ENCODE measurements at regions not wholly inside any gene's neighbourhood (a gene's known extent, or its start where the extent isn't known, plus 50 kb on each side); places are given as distances from the start of the nearest gene placed in this dataset.

DNA sequence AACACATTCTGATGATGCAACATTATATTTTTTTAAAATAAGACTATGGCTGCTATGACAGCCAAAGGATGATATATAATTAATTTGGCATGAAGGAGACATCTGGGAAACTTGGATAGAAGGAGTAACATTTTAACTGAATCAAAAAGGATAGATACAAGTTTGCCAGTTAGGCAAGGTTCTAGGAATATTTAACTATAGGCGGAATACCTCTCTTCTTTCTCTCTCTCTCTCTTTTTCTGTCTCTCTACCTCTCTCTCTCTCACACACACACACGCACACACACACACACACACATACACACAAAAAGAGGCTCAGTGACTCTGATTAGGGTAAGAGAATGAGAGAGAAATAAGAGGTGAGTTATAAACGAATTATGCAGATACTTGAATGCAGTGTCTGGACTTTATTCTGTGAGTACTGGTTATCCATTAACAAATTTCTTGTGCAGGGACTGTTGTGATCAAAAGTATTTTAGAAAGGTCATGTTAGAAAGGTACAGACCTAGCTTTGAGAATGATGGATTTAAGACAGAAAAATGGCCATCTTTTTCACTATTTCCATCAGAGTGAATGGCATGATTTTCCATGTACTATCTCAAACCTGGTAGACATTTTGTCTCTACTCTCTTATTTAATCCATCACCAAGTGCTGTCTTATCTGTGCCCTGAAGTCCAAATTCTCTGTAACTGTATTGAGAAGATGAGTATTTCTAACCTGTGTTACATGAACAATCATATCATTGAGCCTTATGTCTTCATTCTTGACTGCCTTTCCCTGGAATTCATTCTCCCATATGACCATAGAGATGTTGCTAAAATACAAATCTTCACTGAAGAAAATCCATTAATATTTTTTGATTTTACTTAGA lies 1106.9 kb upstream of the ADGRL4 start:
- Mint-ChIP-seq H3K36me3 (ENCODE audit: low read depth) (no peaks in the 10 kb centered on the region), H3K27ac (no peak overlapping the region), H3K9me3 (peaks cover 11% of the 10 kb centered on the region), H3K4me1 (ENCODE audit: low read depth) (no peaks in the 10 kb centered on the region), H3K27me3 (no peaks in the 10 kb centered on the region), H3K4me3 (no peak overlapping the region)
- CTCF ChIA-PET: no interaction called here
- peaks cover 9 to 30% of the 10 kb centered on the region in 2 experiments for H3K9me3 ChIP-seq (ENCODE audit: control insufficient read depth in 1 of 2, insufficient read depth in 1 of 2, low read length in 2 of 2)
- no peak overlapping the region for H3K4me3 ChIP-seq (ENCODE audit: low read length)
- DNase-seq (no peak), ATAC-seq (ENCODE audit: poor library complexity) (no peak)
- H3K27ac ChIP-seq (ENCODE audit: low read depth in 1 of 2, low read length in 2 of 2): no peak overlapping the region
- POLR2A ChIA-PET: no interaction called here
- no peaks in the 10 kb centered on the region for H3K36me3 ChIP-seq (ENCODE audit: insufficient read depth, low read length)
- H3K4me1 ChIP-seq (ENCODE audit: insufficient read depth, low read length): no peaks in the 10 kb centered on the region
- intact Hi-C loops (cut with DNase I, micrococcal nuclease): no loop called here
- H3K27me3 ChIP-seq (ENCODE audit: control insufficient read depth in 1 of 2, insufficient read depth in 2 of 2, low read length in 2 of 2): no peaks in the 10 kb centered on the region
- TF ChIP-seq, protein P1, sequence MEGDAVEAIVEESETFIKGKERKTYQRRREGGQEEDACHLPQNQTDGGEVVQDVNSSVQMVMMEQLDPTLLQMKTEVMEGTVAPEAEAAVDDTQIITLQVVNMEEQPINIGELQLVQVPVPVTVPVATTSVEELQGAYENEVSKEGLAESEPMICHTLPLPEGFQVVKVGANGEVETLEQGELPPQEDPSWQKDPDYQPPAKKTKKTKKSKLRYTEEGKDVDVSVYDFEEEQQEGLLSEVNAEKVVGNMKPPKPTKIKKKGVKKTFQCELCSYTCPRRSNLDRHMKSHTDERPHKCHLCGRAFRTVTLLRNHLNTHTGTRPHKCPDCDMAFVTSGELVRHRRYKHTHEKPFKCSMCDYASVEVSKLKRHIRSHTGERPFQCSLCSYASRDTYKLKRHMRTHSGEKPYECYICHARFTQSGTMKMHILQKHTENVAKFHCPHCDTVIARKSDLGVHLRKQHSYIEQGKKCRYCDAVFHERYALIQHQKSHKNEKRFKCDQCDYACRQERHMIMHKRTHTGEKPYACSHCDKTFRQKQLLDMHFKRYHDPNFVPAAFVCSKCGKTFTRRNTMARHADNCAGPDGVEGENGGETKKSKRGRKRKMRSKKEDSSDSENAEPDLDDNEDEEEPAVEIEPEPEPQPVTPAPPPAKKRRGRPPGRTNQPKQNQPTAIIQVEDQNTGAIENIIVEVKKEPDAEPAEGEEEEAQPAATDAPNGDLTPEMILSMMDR (IDR thresholded peaks at IDR 0.05): no peak

DNA sequence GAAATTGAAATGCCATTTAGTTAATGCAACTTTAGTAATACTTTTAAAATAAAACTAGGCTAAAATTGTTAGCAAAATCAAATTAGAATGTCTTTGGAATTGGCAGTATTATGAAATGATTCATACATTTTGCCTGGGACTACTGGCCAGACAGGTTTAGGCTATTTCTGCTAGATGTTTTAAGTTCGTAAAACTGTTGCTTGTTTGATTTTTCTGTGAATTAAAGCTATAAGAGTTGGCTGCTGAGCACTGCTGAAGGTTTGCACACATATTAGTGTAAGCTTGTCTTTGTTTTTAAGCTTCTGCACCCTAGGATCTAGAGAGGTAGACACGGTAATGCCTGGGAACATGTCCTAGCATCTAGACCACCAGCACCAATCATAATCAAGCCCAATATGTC lies 1094.6 kb upstream of the ADGRL4 start:
- H3K27me3 Mint-ChIP-seq: no peaks in the 10 kb centered on the region
- H3K4me3 Mint-ChIP-seq: no peak overlapping the region
- TF ChIP-seq, protein P1 (IDR thresholded peaks at IDR 0.05): no peak
- H3K4me1 ChIP-seq (ENCODE audit: insufficient read depth, low read length): no peaks in the 10 kb centered on the region
- H3K9me3 Mint-ChIP-seq: peaks cover 13% of the 10 kb centered on the region
- no peak for DNase-seq
- H3K27ac ChIP-seq (ENCODE audit: low read depth in 1 of 2, low read length in 2 of 2): no peak overlapping the region
- intact Hi-C loops (cut with DNase I, micrococcal nuclease): no loop called here
- no peak overlapping the region for H3K4me3 ChIP-seq (ENCODE audit: low read length)
- no peaks in the 10 kb centered on the region for H3K27me3 ChIP-seq (ENCODE audit: control insufficient read depth in 1 of 2, insufficient read depth in 2 of 2, low read length in 2 of 2)
- POLR2A ChIA-PET: no interaction called here
- CTCF ChIA-PET: no interaction called here
- ATAC-seq (ENCODE audit: poor library complexity): no peak
- peaks cover 0 to 4% of the 10 kb centered on the region in 2 experiments for H3K9me3 ChIP-seq (ENCODE audit: control insufficient read depth in 1 of 2, insufficient read depth in 1 of 2, low read length in 2 of 2)
- no peak overlapping the region for H3K27ac Mint-ChIP-seq
- no peaks in the 10 kb centered on the region for H3K36me3 ChIP-seq (ENCODE audit: insufficient read depth, low read length)
- no peaks in the 10 kb centered on the region for H3K36me3 Mint-ChIP-seq (ENCODE audit: low read depth)
- H3K4me1 Mint-ChIP-seq (ENCODE audit: low read depth): no peaks in the 10 kb centered on the region

DNA sequence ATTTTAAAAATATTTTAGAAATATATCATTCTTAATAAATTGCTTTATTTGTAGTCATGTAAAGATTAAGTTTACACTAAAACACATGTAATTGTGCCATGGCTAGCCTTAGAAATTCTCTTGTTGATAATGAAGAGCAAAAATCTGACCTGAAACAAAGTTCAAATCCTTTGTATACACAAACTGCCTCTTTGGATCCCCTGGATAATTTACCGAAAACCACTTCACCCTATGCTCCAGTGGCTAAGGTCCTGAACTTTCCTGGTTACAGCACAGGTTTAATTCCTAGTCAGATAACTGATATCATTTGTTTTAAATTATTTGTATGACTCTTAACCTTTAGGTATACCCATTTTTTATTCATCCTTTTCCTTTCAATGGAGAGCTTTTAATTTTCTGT lies 1093.2 kb upstream of the ADGRL4 start:
- TF ChIP-seq, protein P1 (IDR thresholded peaks at IDR 0.05): no peak
- ChIA-PET POLR2A (no interaction called here), CTCF (no interaction called here)
- no peaks in the 10 kb centered on the region for H3K4me1 Mint-ChIP-seq (ENCODE audit: low read depth)
- Histone ChIP-seq H3K4me1 (ENCODE audit: insufficient read depth, low read length) (no peaks in the 10 kb centered on the region), H3K27me3 (ENCODE audit: control insufficient read depth in 1 of 2, insufficient read depth in 2 of 2, low read length in 2 of 2) (no peaks in the 10 kb centered on the region), H3K4me3 (ENCODE audit: low read length) (no peak overlapping the region), H3K9me3 (ENCODE audit: control insufficient read depth in 1 of 2, insufficient read depth in 1 of 2, low read length in 2 of 2) (peaks cover 0 to 4% of the 10 kb centered on the region in 2 experiments), H3K36me3 (ENCODE audit: insufficient read depth, low read length) (no peaks in the 10 kb centered on the region), H3K27ac (ENCODE audit: low read depth in 1 of 2, low read length in 2 of 2) (no peak overlapping the region)
- intact Hi-C loops (cut with DNase I, micrococcal nuclease): no loop called here
- no peaks in the 10 kb centered on the region for H3K36me3 Mint-ChIP-seq (ENCODE audit: low read depth)
- H3K27me3 Mint-ChIP-seq: no peaks in the 10 kb centered on the region
- peaks cover 18% of the 10 kb centered on the region for H3K9me3 Mint-ChIP-seq
- ATAC-seq (ENCODE audit: poor library complexity): no peak
- H3K4me3 Mint-ChIP-seq: no peak overlapping the region
- DNase-seq: no peak
- no peak overlapping the region for H3K27ac Mint-ChIP-seq
